GM23248 (cell line): ENCODE measurements at regions not wholly inside any gene's neighbourhood (a gene's known extent, or its start where the extent isn't known, plus 50 kb on each side); places are given as distances from the start of the nearest gene placed in this dataset.

ENCODE experiments used
- DNase-seq: peaks from one replicate; pipeline ENCODE4 v3.0.0-alpha.2; 2015
- H2AFZ ChIP-seq: fragments of 200-600 bp; sonication (generic); 2 replicates; pipeline ENCODE4 v1.6.1; 2016; ENCODE audit warnings: antibody characterized with exemption
- H3F3A ChIP-seq: fragments of 200-600 bp; sonication (generic); 2 replicates; pipeline ENCODE4 v1.6.1; 2016; ENCODE audit warnings: mild to moderate bottlenecking, antibody characterized with exemption, mixed run types; ENCODE audit not compliant: insufficient read depth
- H3K27ac ChIP-seq: fragments of 200-600 bp; sonication (generic); 2 replicates; pipeline ENCODE4 v1.5.1; 2016; ENCODE audit warnings: mild to moderate bottlenecking
- H3K27me3 ChIP-seq: fragments of 200-600 bp; sonication (generic); replicated peaks from 2 replicates; pipeline ENCODE4 v1.6.1; 2016; ENCODE audit warnings: mild to moderate bottlenecking; ENCODE audit not compliant: insufficient read depth
- H3K36me3 ChIP-seq: fragments of 200-600 bp; sonication (generic); 2 replicates; pipeline ENCODE4 v1.6.1; 2016; ENCODE audit warnings: low read depth, mild to moderate bottlenecking
- H3K4me1 ChIP-seq: fragments of 200-600 bp; sonication (generic); 2 replicates; pipeline ENCODE4 v1.6.1; 2016; ENCODE audit warnings: mild to moderate bottlenecking; ENCODE audit not compliant: insufficient read depth
- H3K4me2 ChIP-seq: fragments of 200-600 bp; sonication (generic); one replicate; pipeline ENCODE4 v1.6.1; 2016; ENCODE audit warnings: mild to moderate bottlenecking; ENCODE audit not compliant: unreplicated experiment
- H3K4me3 ChIP-seq: fragments of 200-600 bp; sonication (generic); 2 replicates; pipeline ENCODE4 v1.5.1; 2016; ENCODE audit warnings: mild to moderate bottlenecking
- H3K79me2 ChIP-seq: fragments of 200-600 bp; sonication (generic); 2 replicates; pipeline ENCODE4 v1.6.1; 2016; ENCODE audit warnings: mild to moderate bottlenecking; ENCODE audit not compliant: insufficient read depth
- H3K9ac ChIP-seq: fragments of 200-600 bp; sonication (generic); 2 replicates; pipeline ENCODE4 v1.6.1; 2016; ENCODE audit warnings: mild to moderate bottlenecking
- H3K9me2 ChIP-seq: fragments of 200-600 bp; sonication (generic); 2 replicates; pipeline ENCODE4 v1.6.1; 2016; ENCODE audit warnings: mixed run types, mild to moderate bottlenecking, moderate library complexity; ENCODE audit not compliant: insufficient read depth
- H3K9me3 ChIP-seq: fragments of 200-600 bp; sonication (generic); one replicate; pipeline ENCODE4 v1.6.1; 2017; ENCODE audit warnings: low read depth
- H4K20me1 ChIP-seq: fragments of 200-600 bp; sonication (generic); 2 replicates; pipeline ENCODE4 v1.6.0; 2016; ENCODE audit not compliant: insufficient read depth
- EZH2 ChIP-seq: fragments of 200-600 bp; sonication (generic); IDR thresholded peaks from 2 replicates; pipeline ENCODE4 v1.6.1; 2018; ENCODE audit warnings: antibody characterized with exemption, mild to moderate bottlenecking; ENCODE audit not compliant: insufficient read depth, poor library complexity, severe bottlenecking
- EZH2phosphoT487 ChIP-seq: fragments of 200-600 bp; sonication (generic); IDR thresholded peaks from 2 replicates; pipeline ENCODE4 v1.6.1; 2018; ENCODE audit warnings: antibody characterized with exemption, moderate library complexity, mild to moderate bottlenecking, low read depth; ENCODE audit not compliant: insufficient read depth
- WGBS, 2 experiments: methylation state at CpG; one replicate each; pipeline ENCODE4 v1.1.6; 2015 to 2017; ENCODE audit warnings: low lambda C conversion rate in 2 of 2, low coverage in 1 of 2; ENCODE audit errors: missing lambda C conversion rate in 2 of 2; 5-methylcytosine and 5-hydroxymethylcytosine counted together
- in situ Hi-C: fragments of 300-500 bp; cut with MboI; formaldehyde crosslinking; loops from 2 replicates; pipeline ENCODE4 v1.15.0; 2020

DNA sequence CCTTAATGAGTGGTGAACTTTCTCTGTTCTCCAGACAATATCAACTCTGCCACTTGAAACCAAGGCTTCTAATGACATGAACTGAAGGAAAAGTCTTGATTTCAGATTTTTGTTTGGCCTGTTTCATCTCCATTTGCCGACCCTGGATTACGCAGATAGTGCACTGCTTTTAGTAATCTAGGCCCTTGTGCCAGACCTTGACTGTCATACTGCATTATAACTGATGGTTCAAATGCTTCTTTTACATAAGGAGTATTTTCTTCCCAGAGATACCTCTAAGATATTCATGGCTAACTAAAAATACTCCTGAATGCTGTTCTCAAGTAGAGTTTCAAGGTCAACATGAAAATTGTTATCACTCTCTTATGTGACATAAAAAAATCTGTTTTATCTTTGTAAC, 238.7 kb upstream of the SEMA6A start:
- Histone ChIP-seq H3K27me3 (no peaks in the 10 kb centered on the region), H4K20me1 (no peaks in the 10 kb centered on the region), H2AFZ (no peak overlapping the region), H3K79me2 (no peaks in the 10 kb centered on the region), H3K36me3 (no peaks in the 10 kb centered on the region), H3K27ac (no peak overlapping the region), H3K4me2 (no peak overlapping the region), H3K9me3 (no peaks in the 10 kb centered on the region), H3K4me3 (no peak overlapping the region), H3K9me2 (no peaks in the 10 kb centered on the region), H3K4me1 (no peaks in the 10 kb centered on the region), H3K9ac (no peak overlapping the region), H3F3A (no peaks in the 10 kb centered on the region)
- WGBS, 2 experiments, result 18 to 32% methylated on average over 2 of the region's 2 CpGs
- in situ Hi-C loops, result no loop called here
- DNase-seq, result no peak
- TF ChIP-seq EZH2phosphoT487 (no peak), EZH2 (no peak)

DNA sequence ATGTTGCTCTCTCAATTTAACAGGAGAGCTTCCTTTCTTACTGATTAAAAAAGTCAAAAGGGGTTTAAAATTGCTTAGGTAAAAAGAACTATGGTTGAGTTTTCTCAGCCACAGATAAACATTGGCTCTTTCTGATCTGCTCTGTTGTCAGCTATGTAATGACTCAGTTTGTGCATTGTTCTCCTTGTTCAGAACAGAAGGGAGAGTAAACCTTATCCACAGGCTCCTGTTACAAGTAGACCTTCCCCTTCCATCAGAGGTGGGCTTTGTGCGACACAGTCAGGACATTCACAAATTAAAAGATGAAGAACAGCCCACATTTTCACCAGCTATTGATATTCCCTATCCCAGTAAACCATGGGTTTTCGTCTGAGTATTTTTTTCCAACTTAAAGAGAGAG, 236.3 kb upstream of the SEMA6A start:
- Histone ChIP-seq H3K27ac (no peak overlapping the region), H3K4me1 (no peaks in the 10 kb centered on the region), H3K9me2 (no peaks in the 10 kb centered on the region), H3K79me2 (no peaks in the 10 kb centered on the region), H2AFZ (no peak overlapping the region), H3K4me3 (no peak overlapping the region), H3F3A (no peaks in the 10 kb centered on the region), H3K27me3 (no peaks in the 10 kb centered on the region), H3K4me2 (no peak overlapping the region), H4K20me1 (no peaks in the 10 kb centered on the region), H3K9ac (no peak overlapping the region), H3K36me3 (no peaks in the 10 kb centered on the region), H3K9me3 (no peaks in the 10 kb centered on the region)
- TF ChIP-seq EZH2 (no peak), EZH2phosphoT487 (no peak)
- in situ Hi-C loops, result no loop called here
- DNase-seq, result no peak
- 26 to 35% methylated on average over 2 of the region's 2 CpGs for WGBS, 2 experiments

DNA sequence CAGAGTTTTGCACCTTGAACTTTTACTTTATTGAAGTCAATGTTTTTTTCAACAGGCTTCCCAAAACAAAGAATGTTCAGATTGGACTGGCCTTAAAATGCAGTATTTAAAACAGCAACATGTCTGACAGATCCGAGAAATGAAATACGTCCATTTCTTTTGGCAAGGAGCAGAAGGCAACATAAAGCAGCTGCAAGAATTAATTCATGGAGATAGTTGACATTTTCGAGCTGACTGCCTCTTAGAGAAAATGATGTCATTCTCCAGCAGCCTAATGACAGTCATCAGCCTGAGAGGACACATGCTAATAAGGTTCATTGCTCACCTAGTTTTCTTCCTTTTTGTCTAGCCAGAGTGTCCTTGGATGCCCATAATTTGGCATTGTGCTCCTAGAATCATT, 232.2 kb upstream of the SEMA6A start:
- H3K9me3 ChIP-seq, result no peaks in the 10 kb centered on the region
- no peaks in the 10 kb centered on the region for H4K20me1 ChIP-seq
- TF ChIP-seq EZH2 (no peak), EZH2phosphoT487 (no peak)
- H3K36me3 ChIP-seq, result no peaks in the 10 kb centered on the region
- H3K4me3 ChIP-seq, result no peak overlapping the region
- DNase-seq, result no peak
- H3K4me1 ChIP-seq, result no peaks in the 10 kb centered on the region
- no peaks in the 10 kb centered on the region for H3K79me2 ChIP-seq
- H3K9ac ChIP-seq, result no peak overlapping the region
- no peak overlapping the region for H3K4me2 ChIP-seq
- H2AFZ ChIP-seq, result no peak overlapping the region
- no peaks in the 10 kb centered on the region for H3K27me3 ChIP-seq
- WGBS, 2 experiments, result 2 to 4% methylated on average over 3 of the region's 3 CpGs
- no peaks in the 10 kb centered on the region for H3K9me2 ChIP-seq
- in situ Hi-C loops, result no loop called here
- no peak overlapping the region for H3K27ac ChIP-seq
- no peaks in the 10 kb centered on the region for H3F3A ChIP-seq

DNA sequence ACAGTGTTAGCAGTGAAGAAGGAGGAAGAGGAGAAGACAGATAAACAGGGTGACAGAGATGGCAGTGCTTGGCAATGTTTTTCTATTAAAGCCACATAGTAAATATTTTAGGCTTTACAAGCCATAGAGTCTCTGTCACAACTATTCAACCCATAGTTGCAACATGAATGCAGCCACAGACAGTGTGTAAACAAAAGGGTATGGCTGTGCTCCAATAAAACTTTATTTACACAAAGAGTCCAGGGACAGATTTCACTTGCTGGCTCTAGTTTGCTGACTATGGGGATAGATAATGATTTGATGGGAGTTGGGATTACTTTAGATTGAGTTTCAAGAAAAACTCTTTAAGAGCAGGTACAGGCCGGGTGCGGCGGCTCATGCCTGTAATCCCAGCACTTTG, 224.8 kb upstream of the SEMA6A start:
- H4K20me1 ChIP-seq, result no peaks in the 10 kb centered on the region
- DNase-seq, result no peak
- in situ Hi-C loops, result no loop called here
- H3K27me3 ChIP-seq, result no peaks in the 10 kb centered on the region
- H2AFZ ChIP-seq, result no peak overlapping the region
- no peaks in the 10 kb centered on the region for H3K36me3 ChIP-seq
- H3K4me1 ChIP-seq, result no peaks in the 10 kb centered on the region
- H3K4me3 ChIP-seq, result no peak overlapping the region
- no peaks in the 10 kb centered on the region for H3K9me3 ChIP-seq
- 67 to 76% methylated on average over 3 of the region's 3 CpGs for WGBS, 2 experiments
- no peak overlapping the region for H3K9ac ChIP-seq
- H3K9me2 ChIP-seq, result no peaks in the 10 kb centered on the region
- no peaks in the 10 kb centered on the region for H3F3A ChIP-seq
- H3K79me2 ChIP-seq, result no peaks in the 10 kb centered on the region
- TF ChIP-seq EZH2, result no peak
- no peak for TF ChIP-seq EZH2phosphoT487
- no peak overlapping the region for H3K4me2 ChIP-seq
- no peak overlapping the region for H3K27ac ChIP-seq

DNA sequence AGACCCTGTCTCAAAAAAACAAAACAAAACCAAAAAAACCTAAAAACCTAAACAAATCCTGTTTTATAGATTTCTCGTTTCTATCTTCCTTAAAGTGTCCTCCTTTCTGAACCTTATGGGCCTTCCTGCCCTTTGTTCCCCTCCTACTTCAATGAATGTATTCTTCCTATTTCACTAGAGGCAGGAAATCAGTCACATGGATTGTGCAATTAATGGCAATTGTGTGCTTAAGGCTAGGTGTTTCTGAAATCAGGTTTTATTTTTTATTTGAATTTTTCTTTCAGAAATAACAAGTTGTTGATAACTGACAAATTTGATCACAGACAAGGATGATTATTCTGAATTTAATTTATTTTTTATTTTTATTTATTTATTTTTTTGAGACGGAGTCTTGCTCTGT, 220.6 kb upstream of the SEMA6A start:
- no peak overlapping the region for H3K4me3 ChIP-seq
- no peak overlapping the region for H3K27ac ChIP-seq
- no peaks in the 10 kb centered on the region for H3K4me1 ChIP-seq
- DNase-seq, result no peak
- no peaks in the 10 kb centered on the region for H3K36me3 ChIP-seq
- no peaks in the 10 kb centered on the region for H3F3A ChIP-seq
- H4K20me1 ChIP-seq, result no peaks in the 10 kb centered on the region
- no peak overlapping the region for H2AFZ ChIP-seq
- no peak overlapping the region for H3K9ac ChIP-seq
- no peaks in the 10 kb centered on the region for H3K9me3 ChIP-seq
- no peak overlapping the region for H3K4me2 ChIP-seq
- TF ChIP-seq EZH2 (no peak), EZH2phosphoT487 (no peak)
- no peaks in the 10 kb centered on the region for H3K9me2 ChIP-seq
- 49 to 61% methylated on average over 2 of the region's 2 CpGs for WGBS, 2 experiments
- in situ Hi-C loops, result no loop called here
- H3K27me3 ChIP-seq, result no peaks in the 10 kb centered on the region
- no peaks in the 10 kb centered on the region for H3K79me2 ChIP-seq
